Transverse colon (tissue), 4 donors: ENCODE measurements at regions not wholly inside any gene's neighbourhood (a gene's known extent, or its start where the extent isn't known, plus 50 kb on each side); places are given as distances from the start of the nearest gene placed in this dataset.

Source experiments
- DNase-seq: peaks from one replicate; pipeline ENCODE4 v3.0.0-alpha.2; 2019
- H3K27ac ChIP-seq, 4 donors: fragments of 200-600 bp; sonication (generic); 2 replicates each; pipeline ENCODE4 v1.5.1; 2016 to 2018; ENCODE audit warnings: inconsistent platforms in 4 of 4
- H3K27me3 ChIP-seq: fragments of 200-600 bp; sonication (generic); 2 replicates; pipeline ENCODE4 v1.5.1; 2017; ENCODE audit warnings: inconsistent platforms
- H3K36me3 ChIP-seq, 4 donors: fragments of 200-600 bp; sonication (generic); 2 replicates each; pipeline ENCODE4 v1.5.1; 2017 to 2019; ENCODE audit warnings: inconsistent platforms in 4 of 4
- H3K4me1 ChIP-seq, 4 donors: fragments of 200-600 bp; sonication (generic); 2 replicates each; pipeline ENCODE4 v1.5.1; 2017 to 2020; ENCODE audit warnings: inconsistent platforms in 4 of 4
- H3K4me3 ChIP-seq, 4 donors: fragments of 200-600 bp; sonication (generic); 1 replicate in 1 of 4; 2 replicates in 3 of 4; pipeline versions ENCODE4 v1.5.1 to v1.6.1; 2017 to 2019; ENCODE audit warnings: inconsistent platforms in 4 of 4
- H3K9me3 ChIP-seq, 2 donors: fragments of 200-600 bp; sonication (generic); 2 replicates each; pipeline ENCODE4 v1.5.1; 2017 to 2019; ENCODE audit warnings: inconsistent platforms in 2 of 2
- EP300 ChIP-seq: sonication (generic); formaldehyde crosslinking; IDR thresholded peaks from one replicate; pipeline ENCODE4 v1.6.1; 2017; ENCODE audit warnings: antibody characterized with exemption, low read depth
- POLR2A ChIP-seq: fragments of 450-650 bp; IDR thresholded peaks from one replicate; pipeline ENCODE4 v1.6.1; 2016; ENCODE audit warnings: antibody characterized with exemption, mild to moderate bottlenecking, moderate library complexity
- POLR2AphosphoS5 ChIP-seq, 3 donors: sonication (generic); formaldehyde crosslinking; IDR thresholded peaks; one replicate each; pipeline ENCODE4 v1.6.1; 2016; ENCODE audit warnings: antibody characterized with exemption in 3 of 3
- WGBS, 2 donors: methylation state at CpG; one replicate each; pipeline ENCODE4 v1.1.5; 2018; ENCODE audit warnings: low coverage in 1 of 2; 5-methylcytosine and 5-hydroxymethylcytosine counted together
- in situ Hi-C, 4 donors: fragments of 200-750 bp; cut with MboI; loops; one replicate each; pipeline versions ENCODE4 v1.15.0 to v1.15.1; 2017; ENCODE audit warnings: low sequenced_read_pairs in 3 of 4, low pct_ligation_motif_present in 1 of 4, low pct_unique_long_range_greater_than_20kb in 1 of 4
- intact Hi-C: fragments of 100-400 bp; cut with DNase I; formaldehyde crosslinking; loops from one replicate; pipeline ENCODE4 v1.15.1; 2023; ENCODE audit warnings: low total_unique reads
- TF ChIP-seq, protein P1 (sequence below), 5 experiments: fragments of 200-600 bp in 3 of 5; fragments of 450-650 bp in 2 of 5; sonication (generic) in 3 of 5; IDR thresholded peaks; 1 replicate in 2 of 5; 2 replicates in 3 of 5; pipeline ENCODE4 v1.5.1; 2016 to 2017; ENCODE audit warnings: antibody characterized with exemption in 5 of 5, inconsistent platforms in 3 of 5, mild to moderate bottlenecking in 2 of 5, moderate library complexity in 1 of 5

DNA sequence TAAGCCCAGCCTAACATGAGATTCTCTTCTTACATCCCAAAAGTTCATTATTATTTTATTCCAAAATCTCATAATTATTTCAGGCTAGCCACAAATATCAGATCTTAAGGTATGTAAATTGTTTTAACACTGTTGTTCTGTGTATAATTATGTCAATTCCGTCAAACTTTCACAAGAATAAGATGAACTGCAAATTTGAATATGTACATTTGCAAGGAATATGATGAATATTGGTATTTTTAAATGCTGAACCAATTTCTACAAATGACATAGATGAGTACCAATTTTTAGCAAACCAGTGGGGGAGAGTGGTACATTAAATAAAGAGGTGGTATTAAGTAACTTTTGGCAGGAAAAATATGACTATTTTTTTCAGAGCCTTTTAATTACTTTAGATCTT, 282.3 kb upstream of the MAD2L1 start:
- TF ChIP-seq, protein P1, sequence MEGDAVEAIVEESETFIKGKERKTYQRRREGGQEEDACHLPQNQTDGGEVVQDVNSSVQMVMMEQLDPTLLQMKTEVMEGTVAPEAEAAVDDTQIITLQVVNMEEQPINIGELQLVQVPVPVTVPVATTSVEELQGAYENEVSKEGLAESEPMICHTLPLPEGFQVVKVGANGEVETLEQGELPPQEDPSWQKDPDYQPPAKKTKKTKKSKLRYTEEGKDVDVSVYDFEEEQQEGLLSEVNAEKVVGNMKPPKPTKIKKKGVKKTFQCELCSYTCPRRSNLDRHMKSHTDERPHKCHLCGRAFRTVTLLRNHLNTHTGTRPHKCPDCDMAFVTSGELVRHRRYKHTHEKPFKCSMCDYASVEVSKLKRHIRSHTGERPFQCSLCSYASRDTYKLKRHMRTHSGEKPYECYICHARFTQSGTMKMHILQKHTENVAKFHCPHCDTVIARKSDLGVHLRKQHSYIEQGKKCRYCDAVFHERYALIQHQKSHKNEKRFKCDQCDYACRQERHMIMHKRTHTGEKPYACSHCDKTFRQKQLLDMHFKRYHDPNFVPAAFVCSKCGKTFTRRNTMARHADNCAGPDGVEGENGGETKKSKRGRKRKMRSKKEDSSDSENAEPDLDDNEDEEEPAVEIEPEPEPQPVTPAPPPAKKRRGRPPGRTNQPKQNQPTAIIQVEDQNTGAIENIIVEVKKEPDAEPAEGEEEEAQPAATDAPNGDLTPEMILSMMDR (IDR thresholded peaks at IDR 0.05) = no peak
- TF ChIP-seq POLR2A = no peak
- no peak for TF ChIP-seq EP300
- no peak for TF ChIP-seq POLR2AphosphoS5 (IDR thresholded peaks at IDR 0.05)
- intact Hi-C loops = no loop called here
- Histone ChIP-seq H3K27ac (no peak overlapping the region), H3K27me3 (no peaks in the 10 kb centered on the region), H3K9me3 (no peaks in the 10 kb centered on the region), H3K36me3 (no peaks in the 10 kb centered on the region), H3K4me3 (no peak overlapping the region), H3K4me1 (no peaks in the 10 kb centered on the region)
- 76 to 100% methylated on average over 1 of the region's 1 CpG for WGBS, 2 donors
- in situ Hi-C loops = no loop called here
- no peak for DNase-seq

DNA sequence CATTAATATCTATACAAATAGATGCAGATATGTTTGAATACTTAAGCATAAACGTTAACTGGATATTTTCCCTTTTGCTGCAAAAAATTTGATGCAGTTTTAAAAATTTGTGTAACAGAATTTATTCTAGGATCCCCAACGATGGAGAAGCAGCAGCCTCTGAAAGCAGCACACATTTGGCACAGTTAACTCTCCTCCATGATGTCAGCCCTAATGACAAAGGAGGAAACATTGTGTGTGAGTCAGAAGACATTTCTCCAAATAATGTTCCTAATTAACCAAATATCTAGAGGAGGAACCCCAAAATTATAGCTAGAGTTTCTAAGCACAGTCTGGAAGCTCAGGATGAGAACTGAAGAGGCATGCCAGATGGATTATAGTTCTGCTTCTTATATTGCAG, 281.9 kb upstream of the MAD2L1 start:
- intact Hi-C loops = no loop called here
- WGBS, 2 donors = 20 to 65% methylated on average over 2 of the region's 2 CpGs
- no peaks in the 10 kb centered on the region for H3K4me1 ChIP-seq
- H3K9me3 ChIP-seq = no peaks in the 10 kb centered on the region
- TF ChIP-seq, protein P1 (IDR thresholded peaks at IDR 0.05) = no peak
- TF ChIP-seq POLR2AphosphoS5 (IDR thresholded peaks at IDR 0.05) (no peak), EP300 (no peak), POLR2A (no peak)
- H3K27ac ChIP-seq = no peak overlapping the region
- no peak overlapping the region for H3K4me3 ChIP-seq
- no peaks in the 10 kb centered on the region for H3K27me3 ChIP-seq
- no peak for DNase-seq
- no peaks in the 10 kb centered on the region for H3K36me3 ChIP-seq
- in situ Hi-C loops = no loop called here

DNA sequence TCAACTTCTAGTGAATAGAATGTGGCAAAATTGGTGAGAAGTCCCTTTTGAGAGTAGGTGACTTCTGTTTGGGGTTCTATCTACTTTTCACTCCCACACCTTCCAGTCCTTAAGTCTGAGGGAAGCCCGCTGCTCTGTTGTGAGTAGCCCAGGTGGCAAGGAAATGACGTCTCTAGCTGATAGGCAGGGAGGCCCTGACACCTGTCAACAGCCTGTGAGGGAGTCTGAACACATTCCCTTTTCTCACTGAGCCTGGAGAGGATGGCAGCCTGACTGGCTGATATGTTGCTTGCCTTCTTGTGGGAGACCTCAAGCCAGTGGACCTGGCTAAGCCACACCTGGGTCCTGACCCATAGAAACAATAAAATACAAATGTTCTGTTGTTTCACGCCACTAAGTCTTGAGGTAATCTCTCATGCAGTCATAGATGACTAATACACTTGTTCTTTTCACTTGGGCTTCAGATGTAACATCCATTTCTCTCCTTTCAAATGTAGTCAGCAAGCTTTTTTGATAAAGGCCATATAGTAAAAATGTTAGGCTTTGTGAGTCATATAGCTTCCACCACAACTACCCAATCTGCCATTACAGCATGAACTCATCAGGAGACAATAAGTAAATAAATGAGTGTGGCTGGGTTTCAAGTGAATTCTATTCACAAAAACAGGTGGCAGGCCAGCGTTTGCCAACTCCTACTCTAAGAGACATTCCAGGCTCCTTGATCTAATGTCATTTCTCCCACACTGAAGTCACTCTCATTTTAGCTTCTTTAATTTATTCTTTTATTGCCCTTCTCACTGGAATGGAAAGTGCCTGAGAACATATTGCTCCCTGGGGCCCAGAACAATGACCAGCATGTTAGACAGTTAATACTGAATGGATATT, 265.1 kb upstream of the MAD2L1 start:
- Histone ChIP-seq H3K4me1 (no peaks in the 10 kb centered on the region), H3K27ac (no peak overlapping the region), H3K9me3 (no peaks in the 10 kb centered on the region), H3K4me3 (no peak overlapping the region), H3K36me3 (no peaks in the 10 kb centered on the region), H3K27me3 (no peaks in the 10 kb centered on the region)
- intact Hi-C loops (no loop called here), in situ Hi-C loops (no loop called here)
- no peak for DNase-seq
- TF ChIP-seq POLR2AphosphoS5 (IDR thresholded peaks at IDR 0.05) = no peak
- TF ChIP-seq POLR2A = no peak
- no peak for TF ChIP-seq EP300
- TF ChIP-seq, protein P1 (IDR thresholded peaks at IDR 0.05) = no peak
- 0 to 51% methylated on average over 1 to 4 of the region's 4 CpGs for WGBS, 2 donors

DNA sequence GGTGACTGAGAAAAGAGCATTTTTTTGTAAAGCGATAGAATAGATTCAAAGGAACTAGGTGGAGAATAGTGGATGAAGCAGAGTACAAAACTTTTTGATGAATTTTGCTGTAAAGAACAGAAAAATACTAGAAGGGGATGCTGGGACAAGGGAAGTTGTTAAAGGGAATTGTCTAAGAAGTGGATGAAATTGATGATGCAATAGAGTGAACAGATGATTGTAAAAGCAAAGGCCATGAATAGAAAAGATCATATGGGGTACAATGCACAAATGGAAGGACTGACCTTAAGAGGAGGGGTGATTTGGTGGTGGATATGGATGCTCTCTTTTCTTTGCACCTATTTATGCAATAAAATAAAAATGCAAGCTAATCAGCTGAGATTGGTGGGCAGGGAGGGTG, 262.7 kb upstream of the MAD2L1 start:
- no peaks in the 10 kb centered on the region for H3K9me3 ChIP-seq
- no peaks in the 10 kb centered on the region for H3K36me3 ChIP-seq
- H3K4me3 ChIP-seq = no peak overlapping the region
- TF ChIP-seq EP300 (no peak), POLR2A (no peak), POLR2AphosphoS5 (IDR thresholded peaks at IDR 0.05) (no peak)
- TF ChIP-seq, protein P1 (IDR thresholded peaks at IDR 0.05) = no peak
- H3K27ac ChIP-seq = no peak overlapping the region
- DNase-seq = no peak
- 97 to 100% methylated on average over 1 of the region's 1 CpG for WGBS, 2 donors
- in situ Hi-C loops = no loop called here
- no peaks in the 10 kb centered on the region for H3K4me1 ChIP-seq
- no peaks in the 10 kb centered on the region for H3K27me3 ChIP-seq
- intact Hi-C loops = no loop called here
